GM23338 (cell line): ENCODE measurements at regions not wholly inside any gene's neighbourhood (a gene's known extent, or its start where the extent isn't known, plus 50 kb on each side); places are given as distances from the start of the nearest gene placed in this dataset.

Experiments
- ATAC-seq: fragments of 200-7000 bp; cut with Tn5 transposase; 3 replicates; pipeline ENCODE4 v1.9.1; 2020
- DNase-seq: peaks from one replicate; pipeline ENCODE4 v3.0.0-alpha.2; 2015; ENCODE audit warnings: low spot score
- H2AFZ ChIP-seq: fragments of 200-600 bp; sonication (generic); 2 replicates; pipeline ENCODE4 v1.8.0; 2016; ENCODE audit warnings: antibody characterized with exemption, mild to moderate bottlenecking, moderate library complexity
- H3F3A ChIP-seq: fragments of 200-600 bp; sonication (generic); replicated peaks from 2 replicates; pipeline ENCODE4 v1.8.0; 2017; ENCODE audit warnings: antibody characterized with exemption, mixed run types, low read depth
- H3K27ac ChIP-seq: fragments of 200-600 bp; sonication (generic); 2 replicates; pipeline ENCODE4 v1.6.1; 2016; ENCODE audit warnings: low read depth
- H3K27me3 ChIP-seq: fragments of 200-600 bp; sonication (generic); 2 replicates; pipeline ENCODE4 v1.8.0; 2016; ENCODE audit warnings: mild to moderate bottlenecking, mixed run types, moderate library complexity; ENCODE audit not compliant: insufficient read depth
- H3K36me3 ChIP-seq: fragments of 200-600 bp; sonication (generic); 2 replicates; pipeline ENCODE4 v1.8.0; 2016; ENCODE audit warnings: mild to moderate bottlenecking; ENCODE audit not compliant: insufficient read depth
- H3K4me1 ChIP-seq: fragments of 200-600 bp; sonication (generic); 2 replicates; pipeline ENCODE4 v1.8.0; 2016; ENCODE audit warnings: mild to moderate bottlenecking, moderate library complexity; ENCODE audit not compliant: insufficient read depth
- H3K4me2 ChIP-seq: fragments of 200-600 bp; sonication (generic); 2 replicates; pipeline ENCODE4 v1.7.1; 2017; ENCODE audit warnings: mixed run types
- H3K4me3 ChIP-seq: fragments of 200-600 bp; sonication (generic); 2 replicates; pipeline ENCODE4 v1.6.1; 2016; ENCODE audit warnings: mixed run types
- H3K79me2 ChIP-seq: fragments of 200-600 bp; sonication (generic); replicated peaks from 2 replicates; pipeline ENCODE4 v1.8.0; 2017; ENCODE audit warnings: mild to moderate bottlenecking; ENCODE audit not compliant: insufficient read depth
- H3K9me2 ChIP-seq: fragments of 200-600 bp; sonication (generic); 2 replicates; pipeline ENCODE4 v1.8.0; 2017; ENCODE audit not compliant: insufficient read depth
- H4K20me1 ChIP-seq: fragments of 200-600 bp; sonication (generic); replicated peaks from 2 replicates; pipeline ENCODE4 v1.8.0; 2017; ENCODE audit warnings: mild to moderate bottlenecking; ENCODE audit not compliant: insufficient read depth
- H3K27ac Mint-ChIP-seq: 2 replicates; pipeline ENCODE4 v1.8.0; 2020; ENCODE audit warnings: inconsistent platforms, mild to moderate bottlenecking, moderate library complexity, mixed read lengths
- H3K27me3 Mint-ChIP-seq: 3 replicates; pipeline ENCODE4 v1.8.0; 2022; ENCODE audit warnings: low read depth, mild to moderate bottlenecking, moderate library complexity, mixed read lengths, inconsistent platforms; ENCODE audit not compliant: insufficient read depth, poor library complexity
- H3K36me3 Mint-ChIP-seq: 3 replicates; pipeline ENCODE4 v1.8.0; 2021; ENCODE audit warnings: low read depth, mild to moderate bottlenecking, inconsistent platforms, moderate library complexity, mixed read lengths
- H3K4me1 Mint-ChIP-seq: 3 replicates; pipeline ENCODE4 v1.8.0; 2020; ENCODE audit warnings: mild to moderate bottlenecking, inconsistent platforms, mixed read lengths
- H3K4me3 Mint-ChIP-seq: 3 replicates; pipeline ENCODE4 v1.8.0; 2021; ENCODE audit warnings: moderate library complexity, mild to moderate bottlenecking, inconsistent platforms, mixed read lengths
- H3K9me3 Mint-ChIP-seq: 3 replicates; pipeline ENCODE4 v1.8.0; 2020; ENCODE audit warnings: moderate library complexity, mild to moderate bottlenecking, inconsistent platforms, mixed read lengths
- CTCF ChIP-seq, 2 experiments: fragments of 200-600 bp in 1 of 2; sonication (generic) in 1 of 2; conservative IDR thresholded peaks; 2 replicates each; pipeline versions ENCODE4 v1.5.1 to v1.6.1; 2016 to 2017; ENCODE audit warnings: antibody characterized with exemption in 2 of 2, low read depth in 2 of 2, mild to moderate bottlenecking in 2 of 2, moderate library complexity in 1 of 2
- ETS1 ChIP-seq: IDR thresholded peaks from 2 replicates; pipeline ENCODE4 v1.6.1; 2016; ENCODE audit warnings: antibody characterized with exemption
- EZH2 ChIP-seq: fragments of 200-600 bp; sonication (generic); IDR thresholded peaks from one replicate; pipeline ENCODE4 v1.8.0; 2017; ENCODE audit warnings: antibody characterized with exemption, mild to moderate bottlenecking, low read depth; ENCODE audit not compliant: unreplicated experiment
- JUNB ChIP-seq: IDR thresholded peaks from one replicate; pipeline ENCODE4 v1.6.1; 2016; ENCODE audit warnings: antibody characterized with exemption; ENCODE audit not compliant: unreplicated experiment
- NANOG ChIP-seq: IDR thresholded peaks from 2 replicates; pipeline ENCODE4 v1.6.1; 2016; ENCODE audit warnings: antibody characterized with exemption, borderline replicate concordance
- POLR2AphosphoS5 ChIP-seq: IDR thresholded peaks from 2 replicates; pipeline ENCODE4 v1.6.1; 2016; ENCODE audit warnings: antibody characterized with exemption, low read depth
- REST ChIP-seq: IDR thresholded peaks from one replicate; pipeline ENCODE4 v1.6.1; 2018; ENCODE audit warnings: antibody characterized with exemption; ENCODE audit not compliant: unreplicated experiment
- ZNF114 ChIP-seq: fragments of 250-450 bp; sonication (Bioruptor Pico); IDR thresholded peaks from 2 replicates; pipeline ENCODE4 v1.5.0; 2020; ENCODE audit warnings: mild to moderate bottlenecking, moderate library complexity
- ZNF331 ChIP-seq: fragments of 250-450 bp; sonication (Bioruptor Pico); IDR thresholded peaks from 2 replicates; pipeline ENCODE4 v1.5.0; 2020; ENCODE audit warnings: low read depth, mild to moderate bottlenecking, moderate library complexity
- TF ChIP-seq, protein P1 (sequence below): fragments of 250-450 bp; sonication (Bioruptor Pico); IDR thresholded peaks from 2 replicates; pipeline ENCODE4 v1.5.0; 2020; ENCODE audit warnings: mild to moderate bottlenecking, moderate library complexity

- Histone ChIP-seq H3K27ac (no peak overlapping the region), H3K27me3 (no peaks in the 10 kb centered on the region), H2AFZ (no peak overlapping the region), H3K4me1 (peaks cover 5% of the 10 kb centered on the region), H3K36me3 (no peaks in the 10 kb centered on the region), H3K9me2 (no peaks in the 10 kb centered on the region), H3K79me2 (no peaks in the 10 kb centered on the region), H3K4me2 (no peak overlapping the region), H3F3A (no peaks in the 10 kb centered on the region), H4K20me1 (no peaks in the 10 kb centered on the region), H3K4me3 (no peak overlapping the region)
- Mint-ChIP-seq H3K27ac (peak overlapping the region; percentile 64; the same call in 1 of the 2 replicates), H3K4me3 (no peak overlapping the region), H3K27me3 (no peaks in the 10 kb centered on the region), H3K4me1 (peaks cover 15% of the 10 kb centered on the region; the same call in 2 of the 3 replicates), H3K36me3 (no peaks in the 10 kb centered on the region), H3K9me3 (no peaks in the 10 kb centered on the region)
- no peak for ATAC-seq
- TF ChIP-seq CTCF (conservative IDR thresholded peaks at IDR 0.05; ENCODE audit: low read depth in 2 of 2) (no peak), NANOG (no peak), EZH2 (no peak), ETS1 (no peak), ZNF331 (CRISPR knock-in tag) (no peak), POLR2AphosphoS5 (no peak), ZNF114 (CRISPR knock-in tag) (no peak), REST (no peak), JUNB (no peak)
- TF ChIP-seq, protein P1, sequence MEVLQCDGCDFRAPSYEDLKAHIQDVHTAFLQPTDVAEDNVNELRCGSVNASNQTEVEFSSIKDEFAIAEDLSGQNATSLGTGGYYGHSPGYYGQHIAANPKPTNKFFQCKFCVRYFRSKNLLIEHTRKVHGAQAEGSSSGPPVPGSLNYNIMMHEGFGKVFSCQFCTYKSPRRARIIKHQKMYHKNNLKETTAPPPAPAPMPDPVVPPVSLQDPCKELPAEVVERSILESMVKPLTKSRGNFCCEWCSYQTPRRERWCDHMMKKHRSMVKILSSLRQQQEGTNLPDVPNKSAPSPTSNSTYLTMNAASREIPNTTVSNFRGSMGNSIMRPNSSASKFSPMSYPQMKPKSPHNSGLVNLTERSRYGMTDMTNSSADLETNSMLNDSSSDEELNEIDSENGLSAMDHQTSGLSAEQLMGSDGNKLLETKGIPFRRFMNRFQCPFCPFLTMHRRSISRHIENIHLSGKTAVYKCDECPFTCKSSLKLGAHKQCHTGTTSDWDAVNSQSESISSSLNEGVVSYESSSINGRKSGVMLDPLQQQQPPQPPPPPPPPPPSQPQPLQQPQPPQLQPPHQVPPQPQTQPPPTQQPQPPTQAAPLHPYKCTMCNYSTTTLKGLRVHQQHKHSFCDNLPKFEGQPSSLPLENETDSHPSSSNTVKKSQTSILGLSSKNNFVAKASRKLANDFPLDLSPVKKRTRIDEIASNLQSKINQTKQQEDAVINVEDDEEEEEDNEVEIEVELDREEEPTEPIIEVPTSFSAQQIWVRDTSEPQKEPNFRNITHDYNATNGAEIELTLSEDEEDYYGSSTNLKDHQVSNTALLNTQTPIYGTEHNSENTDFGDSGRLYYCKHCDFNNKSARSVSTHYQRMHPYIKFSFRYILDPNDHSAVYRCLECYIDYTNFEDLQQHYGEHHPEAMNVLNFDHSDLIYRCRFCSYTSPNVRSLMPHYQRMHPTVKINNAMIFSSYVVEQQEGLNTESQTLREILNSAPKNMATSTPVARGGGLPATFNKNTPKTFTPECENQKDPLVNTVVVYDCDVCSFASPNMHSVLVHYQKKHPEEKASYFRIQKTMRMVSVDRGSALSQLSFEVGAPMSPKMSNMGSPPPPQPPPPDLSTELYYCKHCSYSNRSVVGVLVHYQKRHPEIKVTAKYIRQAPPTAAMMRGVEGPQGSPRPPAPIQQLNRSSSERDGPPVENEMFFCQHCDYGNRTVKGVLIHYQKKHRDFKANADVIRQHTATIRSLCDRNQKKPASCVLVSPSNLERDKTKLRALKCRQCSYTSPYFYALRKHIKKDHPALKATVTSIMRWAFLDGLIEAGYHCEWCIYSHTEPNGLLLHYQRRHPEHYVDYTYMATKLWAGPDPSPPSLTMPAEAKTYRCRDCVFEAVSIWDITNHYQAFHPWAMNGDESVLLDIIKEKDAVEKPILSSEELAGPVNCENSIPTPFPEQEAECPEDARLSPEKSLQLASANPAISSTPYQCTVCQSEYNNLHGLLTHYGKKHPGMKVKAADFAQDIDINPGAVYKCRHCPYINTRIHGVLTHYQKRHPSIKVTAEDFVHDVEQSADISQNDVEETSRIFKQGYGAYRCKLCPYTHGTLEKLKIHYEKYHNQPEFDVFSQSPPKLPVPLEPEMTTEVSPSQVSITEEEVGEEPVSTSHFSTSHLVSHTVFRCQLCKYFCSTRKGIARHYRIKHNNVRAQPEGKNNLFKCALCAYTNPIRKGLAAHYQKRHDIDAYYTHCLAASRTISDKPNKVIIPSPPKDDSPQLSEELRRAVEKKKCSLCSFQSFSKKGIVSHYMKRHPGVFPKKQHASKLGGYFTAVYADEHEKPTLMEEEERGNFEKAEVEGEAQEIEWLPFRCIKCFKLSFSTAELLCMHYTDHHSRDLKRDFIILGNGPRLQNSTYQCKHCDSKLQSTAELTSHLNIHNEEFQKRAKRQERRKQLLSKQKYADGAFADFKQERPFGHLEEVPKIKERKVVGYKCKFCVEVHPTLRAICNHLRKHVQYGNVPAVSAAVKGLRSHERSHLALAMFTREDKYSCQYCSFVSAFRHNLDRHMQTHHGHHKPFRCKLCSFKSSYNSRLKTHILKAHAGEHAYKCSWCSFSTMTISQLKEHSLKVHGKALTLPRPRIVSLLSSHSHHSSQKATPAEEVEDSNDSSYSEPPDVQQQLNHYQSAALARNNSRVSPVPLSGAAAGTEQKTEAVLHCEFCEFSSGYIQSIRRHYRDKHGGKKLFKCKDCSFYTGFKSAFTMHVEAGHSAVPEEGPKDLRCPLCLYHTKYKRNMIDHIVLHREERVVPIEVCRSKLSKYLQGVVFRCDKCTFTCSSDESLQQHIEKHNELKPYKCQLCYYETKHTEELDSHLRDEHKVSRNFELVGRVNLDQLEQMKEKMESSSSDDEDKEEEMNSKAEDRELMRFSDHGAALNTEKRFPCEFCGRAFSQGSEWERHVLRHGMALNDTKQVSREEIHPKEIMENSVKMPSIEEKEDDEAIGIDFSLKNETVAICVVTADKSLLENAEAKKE (CRISPR knock-in tag), result no peak
- DNase-seq, result no peak
These were observed 470.8 kb upstream of the ROBO1 start for GRCh38 chr3:80238606-80239005.
